Neural cell (in vitro differentiated cells): ENCODE measurements at regions not wholly inside any gene's neighbourhood (a gene's known extent, or its start where the extent isn't known, plus 50 kb on each side); places are given as distances from the start of the nearest gene placed in this dataset.

Experiments
- H2AFZ ChIP-seq: fragments of 200-600, 300-800 bp; sonication (generic), shearing (Covaris generic); 2 replicates; pipeline ENCODE4 v1.6.0; 2014; ENCODE audit warnings: low read depth, mild to moderate bottlenecking, antibody characterized with exemption, low read length, moderate library complexity
- H3F3A ChIP-seq: fragments of 200-600 bp; shearing (Covaris generic); 2 replicates; pipeline ENCODE4 v1.6.1; 2016; ENCODE audit warnings: mild to moderate bottlenecking, moderate library complexity, mixed read lengths, antibody characterized with exemption, low read length; ENCODE audit not compliant: insufficient read depth, poor library complexity, severe bottlenecking
- H3K27ac ChIP-seq: fragments of 200-600, 300-800 bp; sonication (generic), shearing (Covaris generic); 2 replicates; pipeline ENCODE4 v1.5.1; 2014; ENCODE audit warnings: mild to moderate bottlenecking, low read length, moderate library complexity
- H3K27me3 ChIP-seq: fragments of 300-800, 200-600 bp; sonication (generic), shearing (Covaris generic); 2 replicates; pipeline ENCODE4 v1.6.0; 2014; ENCODE audit warnings: mild to moderate bottlenecking, low read depth, low read length, moderate library complexity; ENCODE audit not compliant: insufficient read depth
- H3K36me3 ChIP-seq: fragments of 300-800, 200-600 bp; sonication (generic), shearing (Covaris generic); 2 replicates; pipeline ENCODE4 v1.5.1; 2014; ENCODE audit warnings: mild to moderate bottlenecking, antibody characterized with exemption, low read length, moderate library complexity; ENCODE audit not compliant: insufficient read depth
- H3K4me2 ChIP-seq: fragments of 300-800, 200-600 bp; sonication (generic), shearing (Covaris generic); 2 replicates; pipeline ENCODE4 v1.6.0; 2014; ENCODE audit warnings: mild to moderate bottlenecking, low read length
- H3K4me3 ChIP-seq: fragments of 300-800, 200-600 bp; sonication (generic), shearing (Covaris generic); 2 replicates; pipeline ENCODE4 v1.5.1; 2014; ENCODE audit warnings: mild to moderate bottlenecking, low read length, moderate library complexity
- H3K79me2 ChIP-seq: fragments of 200-600 bp; shearing (Covaris generic); replicated peaks from 2 replicates; pipeline ENCODE4 v1.6.0; 2014; ENCODE audit warnings: mild to moderate bottlenecking, low read length, moderate library complexity; ENCODE audit not compliant: insufficient read depth
- H3K9ac ChIP-seq: fragments of 300-800, 200-600 bp; sonication (generic), shearing (Covaris generic); 2 replicates; pipeline ENCODE4 v1.6.1; 2016; ENCODE audit warnings: mild to moderate bottlenecking, low read length, mixed read lengths
- H3K9me2 ChIP-seq: fragments of 200-600 bp; shearing (Covaris generic); 2 replicates; pipeline ENCODE4 v1.6.1; 2016; ENCODE audit warnings: mild to moderate bottlenecking, low read length, mixed read lengths; ENCODE audit not compliant: insufficient read depth
- H3K9me3 ChIP-seq: fragments of 200-600, 300-800 bp; sonication (generic), shearing (Covaris generic); 2 replicates; pipeline ENCODE4 v1.6.1; 2016; ENCODE audit warnings: mild to moderate bottlenecking, mixed run types, low read length, moderate library complexity, mixed read lengths
- H4K20me1 ChIP-seq: fragments of 200-600 bp; shearing (Covaris generic); 2 replicates; pipeline ENCODE4 v1.6.1; 2016; ENCODE audit warnings: mild to moderate bottlenecking, mixed run types; ENCODE audit not compliant: insufficient read depth
- EP300 ChIP-seq: fragments of 450-650 bp; conservative IDR thresholded peaks from 2 replicates; pipeline ENCODE4 v1.6.1; 2014; ENCODE audit warnings: antibody characterized with exemption, mild to moderate bottlenecking, moderate library complexity; ENCODE audit not compliant: poor library complexity, severe bottlenecking
- EZH2 ChIP-seq: fragments of 200-600, 300-800 bp; shearing (Covaris generic), sonication (generic); IDR thresholded peaks from 2 replicates; pipeline ENCODE4 v1.6.1; 2014; ENCODE audit warnings: antibody characterized with exemption, low read length, borderline replicate concordance, mild to moderate bottlenecking; ENCODE audit not compliant: insufficient read depth, poor library complexity, severe bottlenecking
- MXI1 ChIP-seq: fragments of 450-650 bp; conservative IDR thresholded peaks from 2 replicates; pipeline ENCODE4 v1.6.1; 2014; ENCODE audit warnings: antibody characterized with exemption, mild to moderate bottlenecking; ENCODE audit not compliant: poor library complexity, severe bottlenecking
- POLR2AphosphoS5 ChIP-seq: IDR thresholded peaks from 2 replicates; pipeline ENCODE4 v1.6.1; 2012
- RAD21 ChIP-seq: fragments of 450-650 bp; conservative IDR thresholded peaks from 2 replicates; pipeline ENCODE4 v1.6.1; 2014; ENCODE audit warnings: antibody characterized with exemption, mild to moderate bottlenecking, moderate library complexity
- SMC3 ChIP-seq: fragments of 450-650 bp; conservative IDR thresholded peaks from 2 replicates; pipeline ENCODE4 v1.6.1; 2014; ENCODE audit warnings: antibody characterized with exemption, mild to moderate bottlenecking, moderate library complexity; ENCODE audit not compliant: poor library complexity
- TAF1 ChIP-seq: IDR thresholded peaks from 2 replicates; pipeline ENCODE4 v1.6.1; 2012; ENCODE audit warnings: low read depth
- TF ChIP-seq, protein P1 (sequence below): IDR thresholded peaks from 2 replicates; pipeline ENCODE4 v1.6.1; 2012; ENCODE audit warnings: borderline replicate concordance
- TF ChIP-seq, protein P2 (sequence below): fragments of 450-650 bp; IDR thresholded peaks from 2 replicates; pipeline ENCODE4 v1.5.1; 2014; ENCODE audit warnings: antibody characterized with exemption, mild to moderate bottlenecking, moderate library complexity; ENCODE audit not compliant: poor library complexity, severe bottlenecking

DNA sequence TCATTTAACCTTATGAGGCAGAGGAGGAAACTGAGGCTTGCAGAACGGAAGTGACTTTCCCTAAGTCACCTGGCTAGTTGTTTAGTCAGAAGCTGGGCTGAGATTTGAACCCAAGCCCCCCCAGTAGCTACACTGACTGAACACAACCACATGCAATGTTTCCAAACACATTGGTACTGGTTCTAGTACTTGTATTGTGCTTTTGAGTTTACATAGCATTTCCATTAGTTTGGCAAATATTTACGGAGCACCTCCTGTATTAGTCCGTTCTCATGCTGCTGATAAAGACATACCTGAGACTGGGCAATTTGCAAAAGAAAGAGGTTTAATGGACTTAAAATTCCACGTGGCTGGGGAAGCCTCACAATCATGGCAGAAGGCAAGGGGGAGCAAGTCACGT, 56.3 kb upstream of the ITGA11 start:
- Histone ChIP-seq H3K9ac (no peak overlapping the region), H3K79me2 (no peaks in the 10 kb centered on the region), H2AFZ (no peak overlapping the region), H4K20me1 (no peaks in the 10 kb centered on the region), H3K27me3 (no peaks in the 10 kb centered on the region), H3K36me3 (no peaks in the 10 kb centered on the region), H3K4me2 (no peak overlapping the region), H3F3A (no peaks in the 10 kb centered on the region), H3K4me3 (no peak overlapping the region), H3K9me3 (no peaks in the 10 kb centered on the region), H3K9me2 (no peaks in the 10 kb centered on the region), H3K27ac (no peak overlapping the region)
- TF ChIP-seq SMC3 (no peak), EZH2 (no peak), TAF1 (no peak), EP300 (no peak), RAD21 (no peak), POLR2AphosphoS5 (no peak), MXI1 (no peak)
- TF ChIP-seq, protein P1, sequence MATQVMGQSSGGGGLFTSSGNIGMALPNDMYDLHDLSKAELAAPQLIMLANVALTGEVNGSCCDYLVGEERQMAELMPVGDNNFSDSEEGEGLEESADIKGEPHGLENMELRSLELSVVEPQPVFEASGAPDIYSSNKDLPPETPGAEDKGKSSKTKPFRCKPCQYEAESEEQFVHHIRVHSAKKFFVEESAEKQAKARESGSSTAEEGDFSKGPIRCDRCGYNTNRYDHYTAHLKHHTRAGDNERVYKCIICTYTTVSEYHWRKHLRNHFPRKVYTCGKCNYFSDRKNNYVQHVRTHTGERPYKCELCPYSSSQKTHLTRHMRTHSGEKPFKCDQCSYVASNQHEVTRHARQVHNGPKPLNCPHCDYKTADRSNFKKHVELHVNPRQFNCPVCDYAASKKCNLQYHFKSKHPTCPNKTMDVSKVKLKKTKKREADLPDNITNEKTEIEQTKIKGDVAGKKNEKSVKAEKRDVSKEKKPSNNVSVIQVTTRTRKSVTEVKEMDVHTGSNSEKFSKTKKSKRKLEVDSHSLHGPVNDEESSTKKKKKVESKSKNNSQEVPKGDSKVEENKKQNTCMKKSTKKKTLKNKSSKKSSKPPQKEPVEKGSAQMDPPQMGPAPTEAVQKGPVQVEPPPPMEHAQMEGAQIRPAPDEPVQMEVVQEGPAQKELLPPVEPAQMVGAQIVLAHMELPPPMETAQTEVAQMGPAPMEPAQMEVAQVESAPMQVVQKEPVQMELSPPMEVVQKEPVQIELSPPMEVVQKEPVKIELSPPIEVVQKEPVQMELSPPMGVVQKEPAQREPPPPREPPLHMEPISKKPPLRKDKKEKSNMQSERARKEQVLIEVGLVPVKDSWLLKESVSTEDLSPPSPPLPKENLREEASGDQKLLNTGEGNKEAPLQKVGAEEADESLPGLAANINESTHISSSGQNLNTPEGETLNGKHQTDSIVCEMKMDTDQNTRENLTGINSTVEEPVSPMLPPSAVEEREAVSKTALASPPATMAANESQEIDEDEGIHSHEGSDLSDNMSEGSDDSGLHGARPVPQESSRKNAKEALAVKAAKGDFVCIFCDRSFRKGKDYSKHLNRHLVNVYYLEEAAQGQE = no peak
- TF ChIP-seq, protein P2, sequence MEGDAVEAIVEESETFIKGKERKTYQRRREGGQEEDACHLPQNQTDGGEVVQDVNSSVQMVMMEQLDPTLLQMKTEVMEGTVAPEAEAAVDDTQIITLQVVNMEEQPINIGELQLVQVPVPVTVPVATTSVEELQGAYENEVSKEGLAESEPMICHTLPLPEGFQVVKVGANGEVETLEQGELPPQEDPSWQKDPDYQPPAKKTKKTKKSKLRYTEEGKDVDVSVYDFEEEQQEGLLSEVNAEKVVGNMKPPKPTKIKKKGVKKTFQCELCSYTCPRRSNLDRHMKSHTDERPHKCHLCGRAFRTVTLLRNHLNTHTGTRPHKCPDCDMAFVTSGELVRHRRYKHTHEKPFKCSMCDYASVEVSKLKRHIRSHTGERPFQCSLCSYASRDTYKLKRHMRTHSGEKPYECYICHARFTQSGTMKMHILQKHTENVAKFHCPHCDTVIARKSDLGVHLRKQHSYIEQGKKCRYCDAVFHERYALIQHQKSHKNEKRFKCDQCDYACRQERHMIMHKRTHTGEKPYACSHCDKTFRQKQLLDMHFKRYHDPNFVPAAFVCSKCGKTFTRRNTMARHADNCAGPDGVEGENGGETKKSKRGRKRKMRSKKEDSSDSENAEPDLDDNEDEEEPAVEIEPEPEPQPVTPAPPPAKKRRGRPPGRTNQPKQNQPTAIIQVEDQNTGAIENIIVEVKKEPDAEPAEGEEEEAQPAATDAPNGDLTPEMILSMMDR = no peak

DNA sequence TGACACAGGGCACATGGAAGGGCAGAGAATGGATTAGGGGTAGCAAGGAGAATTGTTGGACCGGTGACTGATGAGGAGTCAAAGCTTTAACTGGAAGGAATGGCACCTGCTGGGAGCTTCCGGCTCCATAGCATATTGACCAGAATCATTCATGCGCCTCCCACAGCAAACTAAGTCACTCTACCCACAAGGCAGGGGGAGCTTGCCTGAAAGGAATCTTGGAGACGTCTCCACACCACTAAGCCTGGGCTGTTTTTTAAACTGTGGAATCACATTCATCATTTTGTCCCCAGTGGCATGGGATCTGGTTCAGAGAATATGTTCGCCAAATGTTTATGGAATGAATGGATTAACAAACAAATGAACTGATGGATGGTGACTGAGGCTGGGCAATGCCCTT, 57.0 kb upstream of the ITGA11 start:
- TF ChIP-seq POLR2AphosphoS5 (no peak), SMC3 (no peak), MXI1 (no peak), EP300 (no peak), TAF1 (no peak), RAD21 (no peak), EZH2 (no peak)
- TF ChIP-seq, protein P2 = no peak
- TF ChIP-seq, protein P1 = no peak
- Histone ChIP-seq H3K9me2 (no peaks in the 10 kb centered on the region), H3F3A (no peaks in the 10 kb centered on the region), H3K27ac (no peak overlapping the region), H3K27me3 (no peaks in the 10 kb centered on the region), H3K4me2 (no peak overlapping the region), H3K9ac (no peak overlapping the region), H4K20me1 (no peaks in the 10 kb centered on the region), H3K79me2 (no peaks in the 10 kb centered on the region), H3K4me3 (no peak overlapping the region), H3K9me3 (no peaks in the 10 kb centered on the region), H2AFZ (no peak overlapping the region), H3K36me3 (no peaks in the 10 kb centered on the region)
